Choroid plexus epithelial cell (primary cell): ENCODE measurements at regions not wholly inside any gene's neighbourhood (a gene's known extent, or its start where the extent isn't known, plus 50 kb on each side); places are given as distances from the start of the nearest gene placed in this dataset.

Experiments used
- DNase-seq: peaks from one replicate; pipeline ENCODE4 v3.0.0-alpha.2; 2010; ENCODE audit warnings: low read depth
- H3K4me3 ChIP-seq: 2 replicates; pipeline ENCODE4 v1.5.1; 2011; ENCODE audit warnings: low read depth, mild to moderate bottlenecking, control low read depth, low read length, moderate library complexity
- TF ChIP-seq, protein P1 (sequence below): conservative IDR thresholded peaks from 2 replicates; pipeline ENCODE4 v1.5.1; 2011; ENCODE audit warnings: low read depth, mild to moderate bottlenecking, control low read depth, inconsistent platforms, low read length, moderate library complexity

- no peak for DNase-seq
- no peak overlapping the region for H3K4me3 ChIP-seq
- TF ChIP-seq, protein P1, sequence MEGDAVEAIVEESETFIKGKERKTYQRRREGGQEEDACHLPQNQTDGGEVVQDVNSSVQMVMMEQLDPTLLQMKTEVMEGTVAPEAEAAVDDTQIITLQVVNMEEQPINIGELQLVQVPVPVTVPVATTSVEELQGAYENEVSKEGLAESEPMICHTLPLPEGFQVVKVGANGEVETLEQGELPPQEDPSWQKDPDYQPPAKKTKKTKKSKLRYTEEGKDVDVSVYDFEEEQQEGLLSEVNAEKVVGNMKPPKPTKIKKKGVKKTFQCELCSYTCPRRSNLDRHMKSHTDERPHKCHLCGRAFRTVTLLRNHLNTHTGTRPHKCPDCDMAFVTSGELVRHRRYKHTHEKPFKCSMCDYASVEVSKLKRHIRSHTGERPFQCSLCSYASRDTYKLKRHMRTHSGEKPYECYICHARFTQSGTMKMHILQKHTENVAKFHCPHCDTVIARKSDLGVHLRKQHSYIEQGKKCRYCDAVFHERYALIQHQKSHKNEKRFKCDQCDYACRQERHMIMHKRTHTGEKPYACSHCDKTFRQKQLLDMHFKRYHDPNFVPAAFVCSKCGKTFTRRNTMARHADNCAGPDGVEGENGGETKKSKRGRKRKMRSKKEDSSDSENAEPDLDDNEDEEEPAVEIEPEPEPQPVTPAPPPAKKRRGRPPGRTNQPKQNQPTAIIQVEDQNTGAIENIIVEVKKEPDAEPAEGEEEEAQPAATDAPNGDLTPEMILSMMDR, result no peak
These were observed 52.3 kb upstream of the ZNF516 start for GRCh38 chr18:76547296-76547695.

- TF ChIP-seq, protein P1, result no peak
- H3K4me3 ChIP-seq, result no peak overlapping the region
- DNase-seq, result no peak
These were observed 51.4 kb upstream of the ZNF516 start for GRCh38 chr18:76546436-76546835.

DNA sequence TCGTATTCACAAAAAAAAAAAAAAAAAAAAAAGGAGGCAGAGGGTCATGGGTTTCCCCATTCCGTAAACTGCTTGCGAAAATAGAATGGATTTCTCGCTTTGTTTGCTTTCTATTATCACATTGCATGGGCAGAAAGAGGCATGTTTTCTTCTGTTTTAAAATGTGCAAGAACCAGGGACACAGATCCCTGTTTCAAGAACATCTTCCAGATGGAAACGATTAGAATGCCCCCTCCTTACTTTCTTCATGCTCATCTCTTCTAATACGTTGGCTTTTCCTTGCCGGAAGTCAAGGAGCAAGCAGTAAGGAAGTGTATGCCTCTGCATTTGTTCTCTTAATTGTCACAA, 51.0 kb upstream of the ZNF516 start:
- peak; percentile 25 for DNase-seq
- TF ChIP-seq, protein P1, result no peak
- H3K4me3 ChIP-seq, result no peak overlapping the region

GRCh38 chr18:76545433-76546087, 50.5 kb upstream of the ZNF516 start:
- DNase-seq, result no peak
- no peak overlapping the region for H3K4me3 ChIP-seq
- TF ChIP-seq, protein P1, result no peak

DNA sequence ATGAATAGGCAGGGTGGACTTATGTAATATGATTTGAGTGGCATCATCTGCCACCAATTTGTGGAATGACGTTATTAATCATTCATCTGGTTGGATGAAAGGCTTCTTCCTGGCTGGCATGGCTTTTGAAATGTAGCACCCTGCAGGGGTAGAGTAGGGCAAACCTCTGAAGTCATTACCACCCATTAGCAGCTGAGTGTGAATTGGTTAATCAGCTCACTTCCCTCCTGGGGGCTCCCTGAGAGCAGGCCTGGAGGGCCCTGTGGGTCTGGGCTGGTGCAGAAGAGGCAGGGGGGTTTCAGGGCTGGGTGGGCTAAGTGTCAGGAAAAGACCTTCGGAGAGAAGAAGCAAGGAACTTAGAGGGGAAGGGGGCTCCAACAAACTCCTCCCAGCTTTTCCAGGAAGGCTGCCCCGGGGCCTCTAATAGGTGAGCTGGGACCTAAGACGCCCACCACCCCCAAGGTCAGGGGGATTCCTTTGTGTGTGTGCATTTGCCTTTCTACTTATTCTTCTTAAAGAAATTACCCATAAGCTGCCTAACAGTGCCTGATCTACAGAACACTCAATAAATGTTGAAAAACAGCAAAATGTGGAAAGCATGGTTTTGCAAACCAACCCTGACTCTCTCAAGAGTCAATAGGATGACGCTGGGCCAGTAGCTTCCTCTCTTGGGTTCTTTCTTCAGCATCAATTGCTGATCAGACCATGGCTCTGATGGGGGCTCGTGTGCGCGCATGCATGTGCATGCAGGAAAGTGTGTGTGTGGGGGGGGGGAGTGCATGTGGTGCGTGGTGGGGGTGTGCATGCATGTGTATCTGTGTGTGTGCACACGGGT, 49.7 kb upstream of the ZNF516 start:
- no peak overlapping the region for H3K4me3 ChIP-seq
- TF ChIP-seq, protein P1, result no peak
- DNase-seq, result no peak
